GM18858 (cell line): ENCODE measurements at regions not wholly inside any gene's neighbourhood (a gene's known extent, or its start where the extent isn't known, plus 50 kb on each side); places are given as distances from the start of the nearest gene placed in this dataset.
"Not testable (repeated sequence)": the region's sequence is repeated elsewhere in the genome, so short reads cannot be mapped to it uniquely, and the experiment has no call there.

ENCODE experiments used
- ATAC-seq: cut with Tn5 transposase; IDR thresholded peaks from one replicate; pipeline ENCODE4 v1.9.1; 2021; ENCODE audit not compliant: unreplicated experiment

GRCh38 chr9:88287972-88288371 lies 100.3 kb upstream of the SPIN1 start:
- no peak for ATAC-seq

- ATAC-seq: no peak
These were observed 107.3 kb upstream of the SPIN1 start for GRCh38 chr9:88280816-88281382.

- no peak for ATAC-seq
These were observed 110.2 kb upstream of the SPIN1 start for GRCh38 chr9:88278036-88278435.

GRCh38 chr9:88274078-88274477 lies 114.2 kb upstream of the SPIN1 start:
- no peak for ATAC-seq

GRCh38 chr9:88272986-88273385 lies 115.3 kb upstream of the SPIN1 start:
- no peak for ATAC-seq

- ATAC-seq: no peak
These were observed 117.8 kb upstream of the SPIN1 start for GRCh38 chr9:88270413-88270812.

GRCh38 chr9:88268886-88269285 lies 119.4 kb upstream of the SPIN1 start:
- no peak for ATAC-seq

GRCh38 chr9:88267283-88267682 lies 121.0 kb upstream of the SPIN1 start:
- no peak for ATAC-seq

- ATAC-seq: no peak
These were observed 121.8 kb upstream of the SPIN1 start for GRCh38 chr9:88266416-88266815.

- no peak for ATAC-seq
These were observed 120.7 kb upstream of the SPATA31C2 start for GRCh38 chr9:88259001-88259400.

GRCh38 chr9:88258601-88259000 lies 120.3 kb upstream of the SPATA31C2 start:
- ATAC-seq: no peak

- ATAC-seq: no peak
These were observed 119.7 kb upstream of the SPATA31C2 start for GRCh38 chr9:88258024-88258423.

- no peak for ATAC-seq
These were observed 117.9 kb upstream of the SPATA31C2 start for GRCh38 chr9:88256216-88256615.

GRCh38 chr9:88255806-88256205 lies 117.5 kb upstream of the SPATA31C2 start:
- not testable (repeated sequence) for ATAC-seq

- ATAC-seq: no peak
These were observed 113.6 kb upstream of the SPATA31C2 start for GRCh38 chr9:88251903-88252302.

GRCh38 chr9:88243736-88244135 lies 105.5 kb upstream of the SPATA31C2 start:
- no peak for ATAC-seq

GRCh38 chr9:88242879-88243278 lies 104.6 kb upstream of the SPATA31C2 start:
- no peak for ATAC-seq

- no peak for ATAC-seq
These were observed 99.8 kb upstream of the SPATA31C2 start for GRCh38 chr9:88237991-88238571.

- ATAC-seq: no peak
These were observed 99.2 kb upstream of the SPATA31C2 start for GRCh38 chr9:88237479-88237961.

GRCh38 chr9:88236511-88237478 lies 98.5 kb upstream of the SPATA31C2 start:
- ATAC-seq: no peak

- no peak for ATAC-seq
These were observed 97.3 kb upstream of the SPATA31C2 start for GRCh38 chr9:88235615-88236014.

GRCh38 chr9:88234114-88234513 lies 95.8 kb upstream of the SPATA31C2 start:
- ATAC-seq: no peak
